AG04449 (cell line): ENCODE measurements at regions not wholly inside any gene's neighbourhood (a gene's known extent, or its start where the extent isn't known, plus 50 kb on each side); places are given as distances from the start of the nearest gene placed in this dataset.
"Not testable (repeated sequence)": the region's sequence is repeated elsewhere in the genome, so short reads cannot be mapped to it uniquely, and the experiment has no call there.

ENCODE experiments used
- CTCF ChIA-PET: fragments of 350-600 bp; formaldehyde crosslinking; extraction: SDS; loops from one replicate; lab custom pipeline; 2021; ENCODE audit warnings: antibody characterized with exemption; lab: Yijun Ruan, JAX
- POLR2A ChIA-PET: fragments of 400-600, 350-600 bp; formaldehyde crosslinking; extraction: SDS; loops from one replicate; lab custom pipeline; 2020; ENCODE audit warnings: antibody characterized with exemption, inconsistent platforms; lab: Yijun Ruan, JAX
- DNase-seq: peaks from one replicate; pipeline ENCODE4 v3.0.0-alpha.2; 2010; ENCODE audit warnings: low read depth, low spot score
- H3K4me3 ChIP-seq: 2 replicates; pipeline ENCODE4 v1.5.1; 2011; ENCODE audit warnings: low read depth, mild to moderate bottlenecking, control low read depth, low read length
- TF ChIP-seq, protein P1 (sequence below): IDR thresholded peaks from one replicate; pipeline ENCODE4 v1.5.1; 2011; ENCODE audit warnings: mild to moderate bottlenecking, moderate library complexity, low read length, control low read depth, inconsistent platforms; ENCODE audit not compliant: insufficient read depth; ENCODE audit errors: missing control alignments

DNA sequence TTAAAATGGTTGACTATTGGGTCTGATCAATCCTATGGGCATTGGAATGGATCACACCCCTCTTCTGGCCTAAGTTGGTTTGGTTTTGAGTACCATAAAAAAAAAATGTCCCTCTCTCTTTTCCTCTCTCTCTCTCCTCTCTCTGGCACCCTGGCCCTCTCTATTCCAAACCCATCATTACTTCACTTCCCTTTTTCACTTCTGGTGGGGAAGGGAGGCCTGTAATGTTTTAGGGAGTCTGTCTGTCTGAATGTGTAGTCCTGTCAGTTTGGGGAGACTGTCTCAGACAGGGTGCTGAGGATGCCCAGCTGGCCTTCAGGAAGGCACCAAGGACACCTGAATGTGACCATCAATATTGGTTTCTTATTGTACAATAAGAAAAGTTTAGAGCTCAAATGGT lies 165.8 kb downstream of the CD24 start:
- CTCF ChIA-PET = no interaction called here
- TF ChIP-seq, protein P1, sequence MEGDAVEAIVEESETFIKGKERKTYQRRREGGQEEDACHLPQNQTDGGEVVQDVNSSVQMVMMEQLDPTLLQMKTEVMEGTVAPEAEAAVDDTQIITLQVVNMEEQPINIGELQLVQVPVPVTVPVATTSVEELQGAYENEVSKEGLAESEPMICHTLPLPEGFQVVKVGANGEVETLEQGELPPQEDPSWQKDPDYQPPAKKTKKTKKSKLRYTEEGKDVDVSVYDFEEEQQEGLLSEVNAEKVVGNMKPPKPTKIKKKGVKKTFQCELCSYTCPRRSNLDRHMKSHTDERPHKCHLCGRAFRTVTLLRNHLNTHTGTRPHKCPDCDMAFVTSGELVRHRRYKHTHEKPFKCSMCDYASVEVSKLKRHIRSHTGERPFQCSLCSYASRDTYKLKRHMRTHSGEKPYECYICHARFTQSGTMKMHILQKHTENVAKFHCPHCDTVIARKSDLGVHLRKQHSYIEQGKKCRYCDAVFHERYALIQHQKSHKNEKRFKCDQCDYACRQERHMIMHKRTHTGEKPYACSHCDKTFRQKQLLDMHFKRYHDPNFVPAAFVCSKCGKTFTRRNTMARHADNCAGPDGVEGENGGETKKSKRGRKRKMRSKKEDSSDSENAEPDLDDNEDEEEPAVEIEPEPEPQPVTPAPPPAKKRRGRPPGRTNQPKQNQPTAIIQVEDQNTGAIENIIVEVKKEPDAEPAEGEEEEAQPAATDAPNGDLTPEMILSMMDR = no peak
- DNase-seq = no peak
- POLR2A ChIA-PET = no interaction called here
- H3K4me3 ChIP-seq = no peak overlapping the region

DNA sequence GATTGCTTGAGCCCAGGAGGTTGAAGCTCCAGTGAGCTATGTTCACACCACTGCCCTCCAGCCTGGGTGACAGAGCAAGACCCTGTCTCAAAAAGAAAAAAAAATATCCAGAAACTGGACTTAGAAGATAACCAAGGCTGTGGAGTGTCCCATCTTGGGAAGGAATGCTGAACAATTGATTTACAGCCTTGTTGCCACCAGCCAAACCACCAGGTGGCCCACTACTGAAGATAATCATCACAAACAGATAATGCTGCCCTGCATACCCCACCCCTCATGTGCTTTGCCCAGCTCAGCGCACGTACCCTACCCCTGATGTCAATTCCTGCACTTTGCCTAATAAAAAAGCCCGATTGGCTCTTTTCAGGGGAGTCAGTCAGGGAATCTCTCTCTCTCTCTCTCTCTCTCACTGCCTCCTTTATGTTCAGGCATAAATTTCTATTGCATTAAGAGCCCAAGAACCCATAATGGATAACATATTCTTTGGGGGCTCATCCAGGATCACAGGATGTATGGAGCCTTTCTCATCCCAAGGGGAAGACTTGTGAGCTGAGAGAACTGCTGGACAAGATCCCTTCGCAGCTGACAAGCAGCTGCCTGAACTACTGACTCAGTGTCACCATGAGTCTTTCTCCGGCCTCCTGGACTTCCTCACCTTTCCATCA lies 166.4 kb downstream of the CD24 start:
- TF ChIP-seq, protein P1 = no peak
- ChIA-PET POLR2A (no interaction called here), CTCF (no interaction called here)
- H3K4me3 ChIP-seq = no peak overlapping the region
- no peak for DNase-seq

DNA sequence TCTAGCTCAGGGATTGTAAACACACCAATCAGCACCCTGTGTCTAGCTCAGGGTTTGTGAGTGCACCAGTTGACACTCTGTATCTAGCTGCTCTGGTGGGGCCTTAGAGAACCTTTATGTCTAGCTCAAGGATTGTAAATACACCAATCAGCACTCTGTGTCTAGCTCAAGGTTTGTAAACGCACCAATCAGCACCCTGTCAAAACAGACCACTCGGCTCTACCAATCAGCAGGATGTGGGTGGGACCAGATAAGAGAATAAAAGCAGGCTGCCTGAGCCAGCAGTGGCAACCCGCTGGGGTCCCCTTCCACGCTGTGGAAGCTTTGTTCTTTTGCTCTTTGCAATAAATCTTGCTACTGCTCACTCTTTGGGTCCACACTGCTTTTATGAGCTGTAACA lies 168.3 kb downstream of the CD24 start:
- DNase-seq, CTCF ChIA-PET, H3K4me3 ChIP-seq, POLR2A ChIA-PET: not testable (repeated sequence)

DNA sequence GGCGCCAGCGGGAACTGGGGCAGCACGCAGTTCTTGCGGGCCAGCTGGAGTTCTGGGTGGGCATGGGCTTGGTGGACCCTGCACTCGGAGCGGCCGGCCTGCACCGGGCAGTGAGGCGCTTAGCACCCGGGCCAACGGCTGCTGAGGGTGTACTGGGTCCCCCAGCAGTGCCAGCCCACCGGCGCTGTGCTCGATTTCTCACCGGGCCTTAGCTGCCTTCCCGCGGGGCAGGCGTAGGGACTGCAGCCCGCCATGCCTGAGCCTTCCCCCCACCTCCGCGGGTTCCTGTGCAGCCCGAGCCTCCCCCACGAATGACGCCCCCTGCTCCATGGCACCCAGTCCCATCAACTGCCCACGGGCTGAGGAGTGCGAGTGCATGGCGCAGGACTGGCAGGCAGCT lies 168.8 kb downstream of the CD24 start:
- ChIA-PET CTCF (no interaction called here), POLR2A (no interaction called here)
- TF ChIP-seq, protein P1 = no peak
- no peak for DNase-seq
- no peak overlapping the region for H3K4me3 ChIP-seq

DNA sequence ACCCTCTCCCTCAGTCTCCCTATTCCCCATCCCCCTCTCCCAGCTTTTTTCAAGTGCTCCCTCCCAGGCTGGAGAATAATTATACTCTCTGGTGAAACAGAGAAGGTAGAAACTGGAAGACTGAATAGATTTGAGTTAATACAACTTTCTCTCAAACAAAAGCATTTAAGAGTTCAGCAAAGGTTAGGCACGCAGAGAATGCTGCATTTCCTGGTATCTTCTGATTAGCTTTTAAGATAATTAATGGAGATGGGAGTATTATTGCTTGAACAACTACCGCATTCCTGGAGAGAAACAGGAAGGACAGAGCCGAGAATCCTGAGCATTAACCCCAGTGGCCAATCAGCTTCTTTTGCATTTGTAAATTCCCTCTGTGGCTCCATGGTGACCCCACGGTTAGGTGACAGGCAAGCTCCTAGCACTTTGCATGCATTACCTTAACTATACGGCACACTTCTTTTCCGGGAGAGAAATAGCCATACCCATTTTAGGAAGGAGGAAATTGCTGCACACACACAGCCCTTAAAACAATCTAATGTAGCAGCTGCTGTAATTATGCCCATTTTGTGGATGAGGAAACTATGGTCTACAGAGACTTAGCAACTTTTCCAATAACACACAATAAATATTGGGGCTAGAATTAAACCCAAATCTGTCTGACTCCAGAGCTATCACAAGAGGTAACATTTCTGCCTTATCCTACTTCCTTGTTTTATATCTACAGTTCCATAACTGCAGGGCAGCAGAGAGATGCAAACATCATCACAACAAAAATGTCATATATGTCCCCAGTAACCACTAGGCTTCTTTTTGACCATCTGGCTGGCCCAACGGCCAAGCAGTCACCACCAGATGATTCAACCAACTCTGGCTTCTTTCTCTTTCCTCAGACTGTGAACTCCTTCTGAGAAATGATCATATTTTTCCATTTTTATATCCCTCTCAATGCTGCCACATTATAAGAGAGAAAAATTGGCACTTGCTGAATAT lies 169.9 kb downstream of the CD24 start:
- DNase-seq = no peak
- ChIA-PET POLR2A (no interaction called here), CTCF (no interaction called here)
- H3K4me3 ChIP-seq = no peak overlapping the region
- TF ChIP-seq, protein P1 = no peak

DNA sequence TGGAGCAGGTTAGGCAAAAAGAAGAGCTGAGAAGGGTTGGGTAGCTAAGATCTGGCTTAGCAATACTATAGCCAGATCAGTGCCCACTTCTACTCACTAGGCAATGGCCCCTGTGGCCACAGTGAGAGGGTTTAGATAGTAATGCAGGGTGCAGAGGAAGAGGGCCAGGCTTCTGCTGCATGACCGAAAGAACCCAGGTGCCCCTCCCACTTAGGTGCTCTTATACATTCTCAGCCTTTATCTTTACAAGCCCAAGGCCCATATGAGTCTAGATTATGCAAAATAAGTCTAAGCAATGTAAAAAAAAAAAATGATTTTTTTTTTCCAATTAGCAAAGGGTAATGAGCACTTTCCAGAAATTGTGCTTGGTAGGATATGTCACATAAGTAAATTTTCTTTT lies 171.3 kb downstream of the CD24 start:
- TF ChIP-seq, protein P1 = no peak
- no peak overlapping the region for H3K4me3 ChIP-seq
- CTCF ChIA-PET = no interaction called here
- POLR2A ChIA-PET = no interaction called here
- no peak for DNase-seq
